SK-N-SH (cell line): ENCODE measurements at regions not wholly inside any gene's neighbourhood (a gene's known extent, or its start where the extent isn't known, plus 50 kb on each side); places are given as distances from the start of the nearest gene placed in this dataset.

Experiments
- CTCF ChIA-PET: fragments of 300-600, 350-600 bp; formaldehyde crosslinking; extraction: SDS; loops from one replicate; lab custom pipeline; 2021; lab: Yijun Ruan, JAX
- POLR2A ChIA-PET: fragments of 350-600 bp; sonication (Branson Sonifier 250); formaldehyde crosslinking; extraction: SDS; loops from one replicate; lab custom pipeline; 2020; ENCODE audit warnings: antibody characterized with exemption, inconsistent platforms; lab: Yijun Ruan, JAX
- DNase-seq: peaks from one replicate; pipeline ENCODE4 v3.0.0; 2012
- H2AFZ ChIP-seq: fragments of 200-600 bp; sonication (generic); 2 replicates; pipeline ENCODE4 v1.8.1; 2016; ENCODE audit warnings: antibody characterized with exemption, mild to moderate bottlenecking, low read depth
- H3F3A ChIP-seq: fragments of 200-600 bp; sonication (generic); replicated peaks from 2 replicates; pipeline ENCODE3; 2016; ENCODE audit warnings: antibody characterized with exemption, mild to moderate bottlenecking; ENCODE audit not compliant: insufficient read depth
- H3K27ac ChIP-seq, 2 experiments: fragments of 200-500 bp in 1 of 2; fragments of 200-600 bp in 1 of 2; sonication (Bioruptor generic) in 1 of 2; sonication (generic), shearing (Covaris generic) in 1 of 2; 2 replicates each; pipeline versions ENCODE4 v1.5.1 to v1.6.1; 2014 to 2016; ENCODE audit warnings: low read depth in 2 of 2, inconsistent platforms in 1 of 2, low read length in 1 of 2, mild to moderate bottlenecking in 1 of 2, mixed read lengths in 1 of 2
- H3K27me3 ChIP-seq: fragments of 200-600 bp; sonication (generic), shearing (Covaris generic); 2 replicates; pipeline ENCODE4 v1.6.1; 2016; ENCODE audit warnings: mixed run types; ENCODE audit not compliant: insufficient read depth
- H3K36me3 ChIP-seq, 2 experiments: fragments of 200-500 bp in 1 of 2; fragments of 200-600 bp in 1 of 2; sonication (Bioruptor generic) in 1 of 2; sonication (generic) in 1 of 2; replicated peaks in 1 of 2; 2 replicates each; pipeline versions ENCODE3 to v1.5.1; 2014 to 2016; ENCODE audit warnings: low read length in 1 of 2, mild to moderate bottlenecking in 1 of 2; ENCODE audit not compliant: insufficient read depth in 2 of 2, control insufficient read depth in 1 of 2
- H3K4me1 ChIP-seq, 2 experiments: fragments of 200-500 bp in 1 of 2; fragments of 200-600 bp in 1 of 2; sonication (Bioruptor generic) in 1 of 2; sonication (generic), shearing (Covaris generic) in 1 of 2; 2 replicates each; pipeline versions ENCODE4 v1.5.1 to v1.6.1; 2014 to 2016; ENCODE audit warnings: low read depth in 1 of 2, low read length in 1 of 2, mixed run types in 1 of 2; ENCODE audit not compliant: insufficient read depth in 2 of 2, control insufficient read depth in 1 of 2
- H3K4me2 ChIP-seq: fragments of 200-600 bp; sonication (generic), shearing (Covaris generic); 2 replicates; pipeline ENCODE4 v1.6.1; 2017; ENCODE audit warnings: mixed run types
- H3K4me3 ChIP-seq, 2 experiments: fragments of 200-500 bp in 1 of 2; fragments of 200-600 bp in 1 of 2; sonication (Bioruptor generic) in 1 of 2; sonication (generic), shearing (Covaris generic) in 1 of 2; 2 replicates each; pipeline versions ENCODE4 v1.5.1 to v1.8.1; 2014 to 2016; ENCODE audit warnings: low read depth in 2 of 2, inconsistent platforms in 1 of 2, low read length in 1 of 2, mild to moderate bottlenecking in 1 of 2, mixed read lengths in 1 of 2, moderate library complexity in 1 of 2
- H3K79me2 ChIP-seq: fragments of 200-600 bp; sonication (generic); 2 replicates; pipeline ENCODE4 v1.8.1; 2017; ENCODE audit warnings: mild to moderate bottlenecking; ENCODE audit not compliant: insufficient read depth
- H3K9ac ChIP-seq: fragments of 200-600 bp; sonication (generic); 2 replicates; pipeline ENCODE4 v1.6.1; 2017; ENCODE audit warnings: mixed run types
- H3K9me2 ChIP-seq: fragments of 200-600 bp; sonication (generic); 2 replicates; pipeline ENCODE4 v1.6.1; 2017; ENCODE audit warnings: mixed run types
- H3K9me3 ChIP-seq: fragments of 200-600 bp; sonication (generic); 2 replicates; pipeline ENCODE4 v1.6.1; 2017; ENCODE audit warnings: mixed run types, mild to moderate bottlenecking, moderate library complexity
- H4K20me1 ChIP-seq: fragments of 200-600 bp; sonication (generic); 2 replicates; pipeline ENCODE4 v1.6.1; 2017; ENCODE audit warnings: mild to moderate bottlenecking, mixed run types; ENCODE audit not compliant: insufficient read depth
- FOXJ3 ChIP-seq: sonication (generic); formaldehyde crosslinking; IDR thresholded peaks from 2 replicates; pipeline ENCODE4 v1.5.1; 2020; ENCODE audit warnings: mild to moderate bottlenecking, missing genetic modification reagents
- GABPA ChIP-seq: IDR thresholded peaks from 2 replicates; pipeline ENCODE4 v1.4.0; 2012; ENCODE audit warnings: low read depth, mild to moderate bottlenecking
- JUND ChIP-seq: IDR thresholded peaks from 2 replicates; pipeline ENCODE4 v1.4.0; 2012
- MEF2A ChIP-seq: IDR thresholded peaks from 2 replicates; pipeline ENCODE4 v1.4.0; 2012; ENCODE audit warnings: low read depth, borderline replicate concordance
- NFIC ChIP-seq: IDR thresholded peaks from 2 replicates; pipeline ENCODE4 v1.4.0; 2012; ENCODE audit warnings: borderline replicate concordance
- NRF1 ChIP-seq: IDR thresholded peaks from 2 replicates; pipeline ENCODE4 v1.6.1; 2012; ENCODE audit warnings: low read depth, mild to moderate bottlenecking, low read length
- POLR2AphosphoS5 ChIP-seq: IDR thresholded peaks from 2 replicates; pipeline ENCODE4 v1.6.1; 2012; ENCODE audit warnings: low read depth, low read length
- RAD21 ChIP-seq: IDR thresholded peaks from 2 replicates; pipeline ENCODE4 v1.6.1; 2012; ENCODE audit warnings: mild to moderate bottlenecking, low read length
- RXRA ChIP-seq: IDR thresholded peaks from 2 replicates; pipeline ENCODE4 v1.4.0; 2012; ENCODE audit warnings: low read depth, mild to moderate bottlenecking, borderline replicate concordance
- TAF1 ChIP-seq: IDR thresholded peaks from 2 replicates; pipeline ENCODE4 v1.6.1; 2012; ENCODE audit warnings: low read depth, mild to moderate bottlenecking, low read length, moderate library complexity, borderline replicate concordance
- YY1 ChIP-seq: IDR thresholded peaks from 2 replicates; pipeline ENCODE4 v1.4.0; 2012; ENCODE audit warnings: low read depth, mild to moderate bottlenecking
- WGBS: methylation state at CpG from one replicate; pipeline ENCODE4 v1.1.6; 2017; ENCODE audit warnings: low lambda C conversion rate; 5-methylcytosine and 5-hydroxymethylcytosine counted together
- TF ChIP-seq, protein P1 (sequence below): IDR thresholded peaks from 2 replicates; pipeline ENCODE4; 2012
- TF ChIP-seq, protein P2 (sequence below): fragments of 150-350 bp; IDR thresholded peaks from 2 replicates; pipeline ENCODE4 v1.6.1; 2017; ENCODE audit warnings: antibody characterized with exemption, low read length, low read depth, borderline replicate concordance
- TF ChIP-seq, protein P3 (sequence below): IDR thresholded peaks from 2 replicates; pipeline ENCODE4 v1.4.0; 2012; ENCODE audit warnings: low read depth, borderline replicate concordance
- TF ChIP-seq, protein P4 (sequence below): fragments of 200-600 bp; sonication (generic); IDR thresholded peaks from 2 replicates; pipeline ENCODE4 v1.6.1; 2017; ENCODE audit warnings: antibody characterized with exemption, mild to moderate bottlenecking, moderate library complexity
- TF ChIP-seq, protein P5 (sequence below): IDR thresholded peaks from 2 replicates; pipeline ENCODE4 v1.6.1; 2012; ENCODE audit warnings: mild to moderate bottlenecking, low read depth, low read length, moderate library complexity

DNA sequence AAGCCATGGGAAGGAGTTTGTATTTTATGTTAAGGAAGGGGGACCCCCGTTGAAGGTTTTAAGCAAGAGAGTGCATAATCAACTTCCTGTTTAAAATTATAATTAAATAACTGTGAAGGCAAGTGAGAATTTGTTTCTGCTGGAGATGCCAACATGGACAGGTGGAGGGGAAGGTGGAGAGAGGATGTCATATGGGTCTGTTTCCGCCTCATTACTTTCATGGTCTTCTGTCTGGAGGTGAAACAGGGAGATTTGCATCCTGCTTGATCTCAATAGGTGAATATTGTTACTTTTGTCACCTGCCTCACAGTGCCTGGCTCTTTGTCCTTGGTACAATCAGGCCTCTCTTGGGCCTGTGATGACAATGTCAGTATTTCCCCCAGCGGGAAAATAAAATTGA is 300.6 kb upstream of the LMCD1 start (continued):
- TF ChIP-seq, protein P1, sequence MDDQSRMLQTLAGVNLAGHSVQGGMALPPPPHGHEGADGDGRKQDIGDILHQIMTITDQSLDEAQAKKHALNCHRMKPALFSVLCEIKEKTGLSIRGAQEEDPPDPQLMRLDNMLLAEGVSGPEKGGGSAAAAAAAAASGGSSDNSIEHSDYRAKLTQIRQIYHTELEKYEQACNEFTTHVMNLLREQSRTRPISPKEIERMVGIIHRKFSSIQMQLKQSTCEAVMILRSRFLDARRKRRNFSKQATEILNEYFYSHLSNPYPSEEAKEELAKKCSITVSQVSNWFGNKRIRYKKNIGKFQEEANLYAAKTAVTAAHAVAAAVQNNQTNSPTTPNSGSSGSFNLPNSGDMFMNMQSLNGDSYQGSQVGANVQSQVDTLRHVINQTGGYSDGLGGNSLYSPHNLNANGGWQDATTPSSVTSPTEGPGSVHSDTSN: no peak
- TF ChIP-seq RAD21: no peak
- no peak for TF ChIP-seq MEF2A
- TF ChIP-seq TAF1: no peak
- TF ChIP-seq, protein P2, sequence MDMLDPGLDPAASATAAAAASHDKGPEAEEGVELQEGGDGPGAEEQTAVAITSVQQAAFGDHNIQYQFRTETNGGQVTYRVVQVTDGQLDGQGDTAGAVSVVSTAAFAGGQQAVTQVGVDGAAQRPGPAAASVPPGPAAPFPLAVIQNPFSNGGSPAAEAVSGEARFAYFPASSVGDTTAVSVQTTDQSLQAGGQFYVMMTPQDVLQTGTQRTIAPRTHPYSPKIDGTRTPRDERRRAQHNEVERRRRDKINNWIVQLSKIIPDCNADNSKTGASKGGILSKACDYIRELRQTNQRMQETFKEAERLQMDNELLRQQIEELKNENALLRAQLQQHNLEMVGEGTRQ: no peak
- TF ChIP-seq FOXJ3 (CRISPR knock-in tag): no peak
- TF ChIP-seq YY1: no peak
- TF ChIP-seq, protein P3, sequence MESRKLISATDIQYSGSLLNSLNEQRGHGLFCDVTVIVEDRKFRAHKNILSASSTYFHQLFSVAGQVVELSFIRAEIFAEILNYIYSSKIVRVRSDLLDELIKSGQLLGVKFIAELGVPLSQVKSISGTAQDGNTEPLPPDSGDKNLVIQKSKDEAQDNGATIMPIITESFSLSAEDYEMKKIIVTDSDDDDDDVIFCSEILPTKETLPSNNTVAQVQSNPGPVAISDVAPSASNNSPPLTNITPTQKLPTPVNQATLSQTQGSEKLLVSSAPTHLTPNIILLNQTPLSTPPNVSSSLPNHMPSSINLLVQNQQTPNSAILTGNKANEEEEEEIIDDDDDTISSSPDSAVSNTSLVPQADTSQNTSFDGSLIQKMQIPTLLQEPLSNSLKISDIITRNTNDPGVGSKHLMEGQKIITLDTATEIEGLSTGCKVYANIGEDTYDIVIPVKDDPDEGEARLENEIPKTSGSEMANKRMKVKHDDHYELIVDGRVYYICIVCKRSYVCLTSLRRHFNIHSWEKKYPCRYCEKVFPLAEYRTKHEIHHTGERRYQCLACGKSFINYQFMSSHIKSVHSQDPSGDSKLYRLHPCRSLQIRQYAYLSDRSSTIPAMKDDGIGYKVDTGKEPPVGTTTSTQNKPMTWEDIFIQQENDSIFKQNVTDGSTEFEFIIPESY: no peak

DNA sequence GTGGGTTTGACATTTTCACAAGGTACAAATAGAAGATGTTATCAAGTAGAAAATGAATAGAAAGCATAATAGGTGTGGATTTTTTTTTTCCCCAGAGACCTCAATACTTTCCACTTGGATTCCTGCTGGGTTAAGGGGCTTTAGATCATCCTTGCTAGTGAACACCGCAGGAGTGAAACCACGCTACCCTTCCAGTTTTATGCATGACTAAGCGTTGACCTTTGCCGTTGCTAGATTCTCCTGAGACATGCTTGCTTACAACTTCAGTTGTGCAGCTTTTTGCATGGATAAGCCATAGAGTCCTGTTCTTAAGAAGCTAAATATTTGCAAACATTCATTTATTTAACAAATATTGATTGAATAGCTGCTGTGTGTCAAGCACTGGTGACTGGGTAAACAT is 299.7 kb upstream of the LMCD1 start:
- WGBS: 67% methylated on average over 4 of the region's 4 CpGs
- Histone ChIP-seq H3K4me2 (no peak overlapping the region), H3K9me3 (no peaks in the 10 kb centered on the region), H3K27ac (no peak overlapping the region), H3K4me3 (no peak overlapping the region), H4K20me1 (no peaks in the 10 kb centered on the region), H3K4me1 (peaks cover 0 to 3% of the 10 kb centered on the region in 2 experiments; a peak in 2 of 4 replicates), H3K27me3 (no peaks in the 10 kb centered on the region), H2AFZ (no peak overlapping the region), H3K79me2 (no peaks in the 10 kb centered on the region), H3K9me2 (no peaks in the 10 kb centered on the region), H3F3A (no peaks in the 10 kb centered on the region), H3K36me3 (no peaks in the 10 kb centered on the region), H3K9ac (no peak overlapping the region)
- POLR2A ChIA-PET: no interaction called here
- CTCF ChIA-PET: no interaction called here
- no peak for TF ChIP-seq YY1
- TF ChIP-seq, protein P4, sequence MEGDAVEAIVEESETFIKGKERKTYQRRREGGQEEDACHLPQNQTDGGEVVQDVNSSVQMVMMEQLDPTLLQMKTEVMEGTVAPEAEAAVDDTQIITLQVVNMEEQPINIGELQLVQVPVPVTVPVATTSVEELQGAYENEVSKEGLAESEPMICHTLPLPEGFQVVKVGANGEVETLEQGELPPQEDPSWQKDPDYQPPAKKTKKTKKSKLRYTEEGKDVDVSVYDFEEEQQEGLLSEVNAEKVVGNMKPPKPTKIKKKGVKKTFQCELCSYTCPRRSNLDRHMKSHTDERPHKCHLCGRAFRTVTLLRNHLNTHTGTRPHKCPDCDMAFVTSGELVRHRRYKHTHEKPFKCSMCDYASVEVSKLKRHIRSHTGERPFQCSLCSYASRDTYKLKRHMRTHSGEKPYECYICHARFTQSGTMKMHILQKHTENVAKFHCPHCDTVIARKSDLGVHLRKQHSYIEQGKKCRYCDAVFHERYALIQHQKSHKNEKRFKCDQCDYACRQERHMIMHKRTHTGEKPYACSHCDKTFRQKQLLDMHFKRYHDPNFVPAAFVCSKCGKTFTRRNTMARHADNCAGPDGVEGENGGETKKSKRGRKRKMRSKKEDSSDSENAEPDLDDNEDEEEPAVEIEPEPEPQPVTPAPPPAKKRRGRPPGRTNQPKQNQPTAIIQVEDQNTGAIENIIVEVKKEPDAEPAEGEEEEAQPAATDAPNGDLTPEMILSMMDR: no peak
- no peak for TF ChIP-seq RXRA
- no peak for TF ChIP-seq JUND
- no peak for TF ChIP-seq GABPA
- TF ChIP-seq POLR2AphosphoS5: no peak
- no peak for TF ChIP-seq NFIC
- no peak for TF ChIP-seq NRF1
- TF ChIP-seq, protein P5, sequence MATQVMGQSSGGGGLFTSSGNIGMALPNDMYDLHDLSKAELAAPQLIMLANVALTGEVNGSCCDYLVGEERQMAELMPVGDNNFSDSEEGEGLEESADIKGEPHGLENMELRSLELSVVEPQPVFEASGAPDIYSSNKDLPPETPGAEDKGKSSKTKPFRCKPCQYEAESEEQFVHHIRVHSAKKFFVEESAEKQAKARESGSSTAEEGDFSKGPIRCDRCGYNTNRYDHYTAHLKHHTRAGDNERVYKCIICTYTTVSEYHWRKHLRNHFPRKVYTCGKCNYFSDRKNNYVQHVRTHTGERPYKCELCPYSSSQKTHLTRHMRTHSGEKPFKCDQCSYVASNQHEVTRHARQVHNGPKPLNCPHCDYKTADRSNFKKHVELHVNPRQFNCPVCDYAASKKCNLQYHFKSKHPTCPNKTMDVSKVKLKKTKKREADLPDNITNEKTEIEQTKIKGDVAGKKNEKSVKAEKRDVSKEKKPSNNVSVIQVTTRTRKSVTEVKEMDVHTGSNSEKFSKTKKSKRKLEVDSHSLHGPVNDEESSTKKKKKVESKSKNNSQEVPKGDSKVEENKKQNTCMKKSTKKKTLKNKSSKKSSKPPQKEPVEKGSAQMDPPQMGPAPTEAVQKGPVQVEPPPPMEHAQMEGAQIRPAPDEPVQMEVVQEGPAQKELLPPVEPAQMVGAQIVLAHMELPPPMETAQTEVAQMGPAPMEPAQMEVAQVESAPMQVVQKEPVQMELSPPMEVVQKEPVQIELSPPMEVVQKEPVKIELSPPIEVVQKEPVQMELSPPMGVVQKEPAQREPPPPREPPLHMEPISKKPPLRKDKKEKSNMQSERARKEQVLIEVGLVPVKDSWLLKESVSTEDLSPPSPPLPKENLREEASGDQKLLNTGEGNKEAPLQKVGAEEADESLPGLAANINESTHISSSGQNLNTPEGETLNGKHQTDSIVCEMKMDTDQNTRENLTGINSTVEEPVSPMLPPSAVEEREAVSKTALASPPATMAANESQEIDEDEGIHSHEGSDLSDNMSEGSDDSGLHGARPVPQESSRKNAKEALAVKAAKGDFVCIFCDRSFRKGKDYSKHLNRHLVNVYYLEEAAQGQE: no peak
- no peak for DNase-seq
